OCI-LY1 (cell line): ENCODE measurements at regions not wholly inside any gene's neighbourhood (a gene's known extent, or its start where the extent isn't known, plus 50 kb on each side); places are given as distances from the start of the nearest gene placed in this dataset.
"Not testable (repeated sequence)": the region's sequence is repeated elsewhere in the genome, so short reads cannot be mapped to it uniquely, and the experiment has no call there.

Source experiments
- H2AFZ ChIP-seq: fragments of 200-600 bp; sonication (generic), shearing (Covaris generic); 2 replicates; pipeline ENCODE4 v1.6.0; 2014; ENCODE audit warnings: antibody characterized with exemption, mild to moderate bottlenecking, low read length
- H3F3A ChIP-seq: fragments of 200-600 bp; sonication (generic), shearing (Covaris generic); 2 replicates; pipeline ENCODE4 v1.6.0; 2014; ENCODE audit warnings: mild to moderate bottlenecking, antibody characterized with exemption, low read length, moderate library complexity; ENCODE audit not compliant: insufficient read depth
- H3K27ac ChIP-seq: fragments of 200-600 bp; sonication (generic); 2 replicates; pipeline ENCODE4 v1.5.1; 2014; ENCODE audit warnings: low read length, mixed run types, mild to moderate bottlenecking, low read depth; ENCODE audit not compliant: poor library complexity, severe bottlenecking
- H3K27me3 ChIP-seq: fragments of 200-600 bp; sonication (generic); 2 replicates; pipeline ENCODE4 v1.6.0; 2014; ENCODE audit warnings: antibody characterized with exemption, mild to moderate bottlenecking, low read length, moderate library complexity; ENCODE audit not compliant: insufficient read depth
- H3K36me3 ChIP-seq: fragments of 200-600 bp; sonication (generic); 2 replicates; pipeline ENCODE4 v1.6.1; 2014; ENCODE audit warnings: mild to moderate bottlenecking, antibody characterized with exemption, low read length, moderate library complexity, mixed read lengths; ENCODE audit not compliant: insufficient read depth
- H3K4me1 ChIP-seq: fragments of 200-600 bp; sonication (generic); 2 replicates; pipeline ENCODE4 v1.5.1; 2014; ENCODE audit warnings: mild to moderate bottlenecking, low read length, moderate library complexity; ENCODE audit not compliant: insufficient read depth, severe bottlenecking
- H3K4me2 ChIP-seq: fragments of 200-600 bp; sonication (generic), shearing (Covaris generic); 2 replicates; pipeline ENCODE4 v1.6.1; 2014; ENCODE audit warnings: low read length
- H3K4me3 ChIP-seq: fragments of 200-600 bp; sonication (generic); 2 replicates; pipeline ENCODE4 v1.5.1; 2014; ENCODE audit warnings: low read length, low read depth, mild to moderate bottlenecking, mixed read lengths; ENCODE audit not compliant: poor library complexity, severe bottlenecking
- H3K79me2 ChIP-seq: fragments of 200-600 bp; shearing (Covaris generic); 2 replicates; pipeline ENCODE4 v1.6.1; 2016; ENCODE audit warnings: mixed run types, low read length, mixed read lengths; ENCODE audit not compliant: insufficient read depth
- H3K9ac ChIP-seq: fragments of 200-600 bp; sonication (generic), shearing (Covaris generic); 2 replicates; pipeline ENCODE4 v1.6.1; 2014; ENCODE audit warnings: mild to moderate bottlenecking, low read length, mixed read lengths
- H3K9me2 ChIP-seq: fragments of 200-600 bp; sonication (generic), shearing (Covaris generic); 2 replicates; pipeline ENCODE4 v1.6.1; 2014; ENCODE audit warnings: low read depth, mild to moderate bottlenecking, low read length, mixed read lengths
- H3K9me3 ChIP-seq: fragments of 200-600 bp; shearing (Covaris generic); 2 replicates; pipeline ENCODE4 v1.6.1; 2014; ENCODE audit warnings: low read length, mixed read lengths
- H4K20me1 ChIP-seq: fragments of 200-600 bp; sonication (generic), shearing (Covaris generic); 2 replicates; pipeline ENCODE4 v1.6.0; 2016; ENCODE audit warnings: mild to moderate bottlenecking, low read length; ENCODE audit not compliant: insufficient read depth

GRCh38 chr2:91508816-91509215 is 2817.3 kb downstream of the RPIA start:
- H3K9ac ChIP-seq, H3K4me2 ChIP-seq, H3K4me3 ChIP-seq, H3K4me1 ChIP-seq, H3K27me3 ChIP-seq, H3K9me3 ChIP-seq, H3K36me3 ChIP-seq, H3K27ac ChIP-seq, H4K20me1 ChIP-seq, H3K9me2 ChIP-seq, H3F3A ChIP-seq, H2AFZ ChIP-seq, H3K79me2 ChIP-seq: not testable (repeated sequence)

GRCh38 chr2:91509276-91509675 is 2817.8 kb downstream of the RPIA start:
- not testable (repeated sequence) for H3F3A ChIP-seq, H3K9me3 ChIP-seq, H2AFZ ChIP-seq, H3K27me3 ChIP-seq, H3K4me3 ChIP-seq, H3K9ac ChIP-seq, H3K79me2 ChIP-seq, H3K4me1 ChIP-seq, H3K36me3 ChIP-seq, H3K27ac ChIP-seq, H3K4me2 ChIP-seq, H4K20me1 ChIP-seq, H3K9me2 ChIP-seq

GRCh38 chr2:91511166-91511565 is 2819.7 kb downstream of the RPIA start:
- H3K27me3 ChIP-seq, H3K9ac ChIP-seq, H3K9me3 ChIP-seq, H3K9me2 ChIP-seq, H3K36me3 ChIP-seq, H3K4me2 ChIP-seq, H3K4me3 ChIP-seq, H2AFZ ChIP-seq, H3K79me2 ChIP-seq, H3F3A ChIP-seq, H3K27ac ChIP-seq, H4K20me1 ChIP-seq, H3K4me1 ChIP-seq: not testable (repeated sequence)

GRCh38 chr2:91515966-91516365 is 2824.5 kb downstream of the RPIA start:
- not testable (repeated sequence) for H3K9me2 ChIP-seq, H3K4me1 ChIP-seq, H3K27ac ChIP-seq, H3K4me3 ChIP-seq, H2AFZ ChIP-seq, H3K9me3 ChIP-seq, H3F3A ChIP-seq, H3K9ac ChIP-seq, H3K79me2 ChIP-seq, H3K4me2 ChIP-seq, H3K36me3 ChIP-seq, H3K27me3 ChIP-seq, H4K20me1 ChIP-seq

DNA sequence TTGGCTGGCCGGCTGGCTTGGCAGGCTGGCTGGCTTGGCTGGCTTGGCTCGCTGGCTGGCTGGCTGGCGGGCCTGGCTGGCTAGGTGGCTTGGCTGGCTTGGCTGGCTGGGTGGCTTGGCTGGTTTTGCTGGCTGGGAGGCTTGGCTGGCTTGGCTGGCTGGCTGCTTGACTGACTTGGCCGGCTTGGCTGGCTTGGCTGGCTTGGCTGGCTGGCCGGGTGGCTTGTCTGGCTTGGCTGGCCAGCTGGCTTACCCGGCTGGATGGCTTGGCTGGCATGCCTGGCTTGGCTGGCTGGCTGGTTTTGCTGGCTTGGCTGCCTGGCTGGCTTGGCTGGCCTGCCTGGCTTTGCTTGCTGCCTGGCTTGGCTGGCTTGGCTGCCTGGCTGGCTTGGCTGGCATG is 2825.2 kb downstream of the RPIA start:
- not testable (repeated sequence) for H3K4me3 ChIP-seq, H3K9me3 ChIP-seq, H3K9ac ChIP-seq, H3K4me2 ChIP-seq, H3F3A ChIP-seq, H2AFZ ChIP-seq, H4K20me1 ChIP-seq, H3K9me2 ChIP-seq, H3K4me1 ChIP-seq, H3K27ac ChIP-seq, H3K79me2 ChIP-seq, H3K27me3 ChIP-seq, H3K36me3 ChIP-seq

GRCh38 chr2:91517846-91518245 is 2826.4 kb downstream of the RPIA start:
- H3F3A ChIP-seq, H4K20me1 ChIP-seq, H3K36me3 ChIP-seq, H3K27ac ChIP-seq, H3K79me2 ChIP-seq, H3K4me2 ChIP-seq, H3K9me3 ChIP-seq, H3K9ac ChIP-seq, H2AFZ ChIP-seq, H3K4me3 ChIP-seq, H3K4me1 ChIP-seq, H3K27me3 ChIP-seq, H3K9me2 ChIP-seq: not testable (repeated sequence)

GRCh38 chr2:91518361-91518981 is 2827.0 kb downstream of the RPIA start:
- not testable (repeated sequence) for H3K27ac ChIP-seq, H3F3A ChIP-seq, H3K9ac ChIP-seq, H3K9me2 ChIP-seq, H3K36me3 ChIP-seq, H3K27me3 ChIP-seq, H2AFZ ChIP-seq, H3K4me1 ChIP-seq, H3K79me2 ChIP-seq, H3K4me3 ChIP-seq, H3K4me2 ChIP-seq, H4K20me1 ChIP-seq, H3K9me3 ChIP-seq

DNA sequence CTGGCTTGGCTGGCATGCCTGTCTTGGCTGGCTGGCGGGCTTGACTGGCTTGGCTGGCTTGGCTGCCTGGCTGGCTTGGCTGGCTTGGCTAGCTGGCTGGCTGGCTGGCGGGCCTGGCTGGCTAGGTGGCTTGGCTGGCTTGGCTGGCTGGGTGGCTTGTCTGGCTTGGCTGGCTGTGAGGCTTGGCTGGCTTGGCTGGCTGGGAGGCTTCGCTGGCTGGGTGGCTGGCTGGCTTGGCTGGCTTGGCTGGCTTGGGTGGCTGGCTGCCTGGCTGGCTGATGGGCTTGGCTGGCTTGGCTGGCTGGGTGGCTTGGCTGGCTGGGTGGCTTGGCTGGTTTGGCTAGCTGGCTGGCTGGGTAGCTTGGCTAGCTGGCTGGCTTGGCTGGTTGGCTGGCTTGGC is 2827.9 kb downstream of the RPIA start:
- H3K4me3 ChIP-seq, H4K20me1 ChIP-seq, H3F3A ChIP-seq, H3K27ac ChIP-seq, H3K4me2 ChIP-seq, H2AFZ ChIP-seq, H3K9me2 ChIP-seq, H3K4me1 ChIP-seq, H3K9ac ChIP-seq, H3K9me3 ChIP-seq, H3K27me3 ChIP-seq, H3K79me2 ChIP-seq, H3K36me3 ChIP-seq: not testable (repeated sequence)
